ENCODE measurements at regions not wholly inside any gene's neighbourhood (a gene's known extent, or its start where the extent isn't known, plus 50 kb on each side); places are given as distances from the start of the nearest gene placed in this dataset.
A peak's percentile ranks its signal among the peaks of the same experiment; 100 is the strongest.
"Not testable (repeated sequence)": the region's sequence is repeated elsewhere in the genome, so short reads cannot be mapped to it uniquely, and the experiment has no call there.

GRCh38 chr11:81886406-81887075 is 847.1 kb downstream of the FAM181B start:
- DNase-seq (ENCODE audit: low read depth): no peak

GRCh38 chr11:81874635-81875034 is 859.0 kb downstream of the FAM181B start:
- no peak for DNase-seq (ENCODE audit: low read depth)

- no peak for DNase-seq (ENCODE audit: low read depth)
These were observed 862.8 kb downstream of the FAM181B start for GRCh38 chr11:81870815-81871214.

GRCh38 chr11:81870066-81870412 is 863.6 kb downstream of the FAM181B start:
- DNase-seq (ENCODE audit: low read depth): no peak

- DNase-seq (ENCODE audit: low read depth): no peak
These were observed 864.2 kb downstream of the FAM181B start for GRCh38 chr11:81869351-81870065.

GRCh38 chr11:81866896-81867295 is 866.8 kb downstream of the FAM181B start:
- no peak for DNase-seq (ENCODE audit: low read depth)

- DNase-seq (ENCODE audit: low read depth): no peak
These were observed 876.3 kb downstream of the FAM181B start for GRCh38 chr11:81857386-81857785.

- DNase-seq (ENCODE audit: low read depth): no peak
These were observed 879.9 kb downstream of the FAM181B start for GRCh38 chr11:81853791-81854190.

GRCh38 chr11:81852896-81853295 is 880.8 kb downstream of the FAM181B start:
- DNase-seq (ENCODE audit: low read depth): no peak

GRCh38 chr11:81840380-81840779 is 893.3 kb downstream of the FAM181B start:
- no peak for DNase-seq (ENCODE audit: low read depth)

GRCh38 chr11:81839976-81840375 is 893.7 kb downstream of the FAM181B start:
- no peak for DNase-seq (ENCODE audit: low read depth)

- DNase-seq (ENCODE audit: low read depth): no peak
These were observed 894.6 kb downstream of the FAM181B start for GRCh38 chr11:81839016-81839415.

- no peak for DNase-seq (ENCODE audit: low read depth)
These were observed 903.7 kb downstream of the FAM181B start for GRCh38 chr11:81829976-81830375.

- no peak for DNase-seq (ENCODE audit: low read depth)
These were observed 908.3 kb downstream of the FAM181B start for GRCh38 chr11:81825346-81825745.

- no peak for DNase-seq (ENCODE audit: low read depth)
These were observed 914.2 kb downstream of the FAM181B start for GRCh38 chr11:81819462-81819861.

GRCh38 chr11:81804858-81805257 is 928.8 kb downstream of the FAM181B start:
- DNase-seq (ENCODE audit: low read depth): no peak

GRCh38 chr11:81802591-81802990 is 931.1 kb downstream of the FAM181B start:
- no peak for DNase-seq (ENCODE audit: low read depth)

GRCh38 chr11:81792416-81792815 is 941.2 kb downstream of the FAM181B start:
- no peak for DNase-seq (ENCODE audit: low read depth)

GRCh38 chr11:81787584-81788049 is 946.0 kb downstream of the FAM181B start:
- peak; percentile 4 for DNase-seq (ENCODE audit: low read depth)

- peak; percentile 0 for DNase-seq (ENCODE audit: low read depth)
These were observed 961.5 kb downstream of the FAM181B start for GRCh38 chr11:81772166-81772565.

- DNase-seq (ENCODE audit: low read depth): not testable (repeated sequence)
These were observed 963.8 kb downstream of the FAM181B start for GRCh38 chr11:81769906-81770305.

GRCh38 chr11:81756864-81757595 is 976.6 kb downstream of the FAM181B start:
- DNase-seq (ENCODE audit: low read depth): no peak

GRCh38 chr11:81749245-81749644 is 984.4 kb downstream of the FAM181B start:
- no peak for DNase-seq (ENCODE audit: low read depth)

Data from iris pigment epithelial cell (primary cell).